ENCODE measurements at regions not wholly inside any gene's neighbourhood (a gene's known extent, or its start where the extent isn't known, plus 50 kb on each side); places are given as distances from the start of the nearest gene placed in this dataset.
"Not testable (repeated sequence)": the region's sequence is repeated elsewhere in the genome, so short reads cannot be mapped to it uniquely, and the experiment has no call there.

DNA sequence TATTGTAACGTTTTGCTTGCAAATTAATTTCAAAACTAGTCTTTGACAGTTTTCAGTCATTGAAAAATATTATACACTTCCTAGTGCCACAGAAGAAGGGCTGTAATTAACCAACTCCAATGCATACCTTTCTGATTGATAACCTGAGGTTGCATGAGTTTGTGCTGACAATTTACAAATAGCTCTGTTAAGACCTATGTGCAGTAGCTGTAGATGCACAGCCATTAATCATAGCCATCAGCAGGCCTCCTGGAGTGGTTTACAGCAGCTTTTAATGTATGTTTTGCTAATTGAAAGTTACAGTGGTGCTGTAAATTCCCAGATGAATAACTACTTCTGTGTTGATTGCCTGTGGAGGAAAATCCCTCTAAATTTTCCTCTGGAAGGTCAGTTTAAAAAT is 758.1 kb downstream of the SH3BGRL start:
- H3K4me3 ChIP-seq (ENCODE audit: low read depth, low read length) = no peak overlapping the region
- no peak for DNase-seq (ENCODE audit: low read depth)
- TF ChIP-seq, protein P1, sequence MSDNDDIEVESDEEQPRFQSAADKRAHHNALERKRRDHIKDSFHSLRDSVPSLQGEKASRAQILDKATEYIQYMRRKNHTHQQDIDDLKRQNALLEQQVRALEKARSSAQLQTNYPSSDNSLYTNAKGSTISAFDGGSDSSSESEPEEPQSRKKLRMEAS (IDR thresholded peaks at IDR 0.05; ENCODE audit: low read depth, low read length) = no peak
- TF ChIP-seq MYC (IDR thresholded peaks at IDR 0.05; ENCODE audit: low read depth, low read length) = no peak
- no peak for TF ChIP-seq POLR2A (IDR thresholded peaks at IDR 0.05; ENCODE audit: extremely low read depth, insufficient read length)
- TF ChIP-seq, protein P2, sequence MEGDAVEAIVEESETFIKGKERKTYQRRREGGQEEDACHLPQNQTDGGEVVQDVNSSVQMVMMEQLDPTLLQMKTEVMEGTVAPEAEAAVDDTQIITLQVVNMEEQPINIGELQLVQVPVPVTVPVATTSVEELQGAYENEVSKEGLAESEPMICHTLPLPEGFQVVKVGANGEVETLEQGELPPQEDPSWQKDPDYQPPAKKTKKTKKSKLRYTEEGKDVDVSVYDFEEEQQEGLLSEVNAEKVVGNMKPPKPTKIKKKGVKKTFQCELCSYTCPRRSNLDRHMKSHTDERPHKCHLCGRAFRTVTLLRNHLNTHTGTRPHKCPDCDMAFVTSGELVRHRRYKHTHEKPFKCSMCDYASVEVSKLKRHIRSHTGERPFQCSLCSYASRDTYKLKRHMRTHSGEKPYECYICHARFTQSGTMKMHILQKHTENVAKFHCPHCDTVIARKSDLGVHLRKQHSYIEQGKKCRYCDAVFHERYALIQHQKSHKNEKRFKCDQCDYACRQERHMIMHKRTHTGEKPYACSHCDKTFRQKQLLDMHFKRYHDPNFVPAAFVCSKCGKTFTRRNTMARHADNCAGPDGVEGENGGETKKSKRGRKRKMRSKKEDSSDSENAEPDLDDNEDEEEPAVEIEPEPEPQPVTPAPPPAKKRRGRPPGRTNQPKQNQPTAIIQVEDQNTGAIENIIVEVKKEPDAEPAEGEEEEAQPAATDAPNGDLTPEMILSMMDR (IDR thresholded peaks at IDR 0.05; ENCODE audit: low read depth, low read length) = no peak

GRCh38 chrX:81974413-81974812 is 772.5 kb downstream of the SH3BGRL start:
- not testable (repeated sequence) for H3K4me3 ChIP-seq (ENCODE audit: low read depth, low read length); DNase-seq (ENCODE audit: low read depth)

DNA sequence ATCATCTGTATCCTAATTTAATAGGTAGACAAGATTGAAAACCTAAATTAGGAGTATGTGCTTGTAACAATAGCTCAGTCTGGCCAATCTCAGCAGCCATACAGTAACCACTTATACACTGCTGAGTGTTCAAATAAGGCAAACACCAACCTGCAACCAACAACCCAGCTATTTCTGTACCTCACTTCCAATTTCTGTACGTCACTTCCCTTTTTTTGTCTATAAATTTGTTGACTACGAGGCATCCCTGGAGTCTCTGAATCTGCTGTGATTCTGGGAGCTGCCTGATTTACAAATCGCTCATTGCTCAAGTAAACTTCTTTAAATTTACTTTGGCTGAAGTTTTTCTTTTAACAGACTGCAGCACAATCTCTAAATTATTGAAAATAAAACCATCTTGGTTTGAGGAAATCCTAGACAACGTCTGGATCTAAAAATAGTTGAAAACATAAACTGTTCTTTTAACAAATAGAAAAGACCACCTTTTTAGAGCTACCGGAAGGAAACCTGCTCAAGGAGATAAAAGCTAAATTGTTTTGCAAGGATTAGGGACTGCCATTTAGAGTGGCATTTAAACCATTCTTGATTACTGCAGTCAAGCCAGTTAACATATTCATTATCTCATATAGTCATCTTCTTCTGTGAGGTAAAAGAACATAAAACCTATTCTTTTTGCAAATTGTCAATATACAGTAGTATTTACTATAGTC is 778.1 kb downstream of the SH3BGRL start:
- DNase-seq (ENCODE audit: low read depth) = no peak
- TF ChIP-seq, protein P2 (IDR thresholded peaks at IDR 0.05; ENCODE audit: low read depth, low read length) = no peak
- no peak overlapping the region for H3K4me3 ChIP-seq (ENCODE audit: low read depth, low read length)

- DNase-seq (ENCODE audit: low read depth); H3K4me3 ChIP-seq (ENCODE audit: low read depth, low read length): not testable (repeated sequence)
These were observed 785.3 kb downstream of the SH3BGRL start for GRCh38 chrX:81987217-81987616.

GRCh38 chrX:81996166-81996565 is 794.3 kb downstream of the SH3BGRL start:
- H3K4me3 ChIP-seq (ENCODE audit: low read depth, low read length) = no peak overlapping the region
- DNase-seq (ENCODE audit: low read depth) = no peak
- TF ChIP-seq, protein P2 (IDR thresholded peaks at IDR 0.05; ENCODE audit: low read depth, low read length) = no peak
- TF ChIP-seq, protein P1 (IDR thresholded peaks at IDR 0.05; ENCODE audit: low read depth, low read length) = no peak
- TF ChIP-seq MYC (IDR thresholded peaks at IDR 0.05; ENCODE audit: low read depth, low read length) = no peak
- TF ChIP-seq POLR2A (IDR thresholded peaks at IDR 0.05; ENCODE audit: extremely low read depth, insufficient read length) = no peak

DNA sequence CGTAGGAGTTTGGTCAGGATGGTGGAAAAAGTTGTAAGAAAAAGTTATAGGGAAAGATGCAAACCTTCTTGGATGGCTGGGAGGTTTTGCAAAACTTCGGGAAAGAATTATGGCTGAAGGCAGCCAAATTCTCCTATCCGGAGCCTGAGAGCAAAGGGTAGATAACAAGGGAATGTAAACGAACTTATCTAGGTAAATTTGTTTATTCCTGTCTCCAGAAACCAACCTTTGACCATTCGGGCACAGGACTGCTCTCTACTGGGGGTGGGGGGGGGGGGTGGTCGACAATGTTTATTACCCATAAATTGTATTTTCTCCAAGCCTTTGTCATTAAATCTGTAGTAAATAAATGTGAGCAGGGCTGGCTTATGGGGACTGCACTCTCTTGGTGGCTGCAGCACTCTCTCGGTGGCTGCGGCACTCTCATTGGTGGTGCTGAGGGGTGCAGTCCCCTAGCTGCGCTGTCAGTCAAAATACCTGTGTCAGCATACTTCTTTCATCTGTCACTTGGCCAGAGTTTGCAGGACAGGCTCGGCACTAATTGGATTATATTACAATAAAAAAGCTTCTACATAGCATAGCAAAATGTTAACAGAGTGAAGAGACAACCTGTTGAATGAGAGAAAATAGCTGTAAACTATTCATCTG is 827.8 kb downstream of the SH3BGRL start:
- no peak for TF ChIP-seq MYC (IDR thresholded peaks at IDR 0.05; ENCODE audit: low read depth, low read length)
- TF ChIP-seq, protein P1 (IDR thresholded peaks at IDR 0.05; ENCODE audit: low read depth, low read length) = no peak
- TF ChIP-seq, protein P2 (IDR thresholded peaks at IDR 0.05; ENCODE audit: low read depth, low read length) = no peak
- no peak for TF ChIP-seq POLR2A (IDR thresholded peaks at IDR 0.05; ENCODE audit: extremely low read depth, insufficient read length)
- no peak overlapping the region for H3K4me3 ChIP-seq (ENCODE audit: low read depth, low read length)
- no peak for DNase-seq (ENCODE audit: low read depth)

GRCh38 chrX:82031250-82031649 is 829.3 kb downstream of the SH3BGRL start:
- TF ChIP-seq POLR2A (IDR thresholded peaks at IDR 0.05; ENCODE audit: extremely low read depth, insufficient read length) = no peak
- no peak for TF ChIP-seq MYC (IDR thresholded peaks at IDR 0.05; ENCODE audit: low read depth, low read length)
- TF ChIP-seq, protein P2 (IDR thresholded peaks at IDR 0.05; ENCODE audit: low read depth, low read length) = no peak
- TF ChIP-seq, protein P1 (IDR thresholded peaks at IDR 0.05; ENCODE audit: low read depth, low read length) = no peak
- DNase-seq (ENCODE audit: low read depth) = no peak
- no peak overlapping the region for H3K4me3 ChIP-seq (ENCODE audit: low read depth, low read length)
